Right cardiac atrium (tissue), 5 donors: ENCODE measurements at regions not wholly inside any gene's neighbourhood (a gene's known extent, or its start where the extent isn't known, plus 50 kb on each side); places are given as distances from the start of the nearest gene placed in this dataset.

Experiments used
- ATAC-seq, 2 donors: fragments of 200-7000 bp; cut with Tn5 transposase; one replicate each; pipeline versions ENCODE4 v1.8.0 to v1.9.1; 2020; ENCODE audit warnings: moderate library complexity in 2 of 2, mild to moderate bottlenecking in 1 of 2
- DNase-seq, 3 donors: peaks; one replicate each; pipeline ENCODE4 v3.0.0-alpha.2; 2020
- H3K27ac ChIP-seq: one replicate; pipeline ENCODE4 v1.5.1; 2013; ENCODE audit warnings: mild to moderate bottlenecking, low read length, control low read depth, moderate library complexity
- H3K27me3 ChIP-seq: one replicate; pipeline ENCODE4 v1.6.1; 2013; ENCODE audit not compliant: control insufficient read depth, insufficient read depth
- H3K4me1 ChIP-seq: one replicate; pipeline ENCODE4 v1.6.1; 2013; ENCODE audit warnings: low read length; ENCODE audit not compliant: control insufficient read depth, insufficient read depth
- H3K4me3 ChIP-seq: one replicate; pipeline ENCODE4 v1.5.1; 2013; ENCODE audit warnings: low read length, control low read depth
- H3K9me3 ChIP-seq: one replicate; pipeline ENCODE4 v1.6.1; 2013; ENCODE audit warnings: low read length; ENCODE audit not compliant: control insufficient read depth
- WGBS: extraction: QIAGEN DNeasy Blood & Tissue Kit; methylation state at CpG from one replicate; pipeline ENCODE4 v1.1.7; 2013; 5-methylcytosine and 5-hydroxymethylcytosine counted together
- intact Hi-C, 4 donors: fragments of 100-400 bp; cut with DNase I; formaldehyde crosslinking; loops; one replicate each; pipeline versions ENCODE4 v1.11.0 to v1.14.0; 2022 to 2023
- donor health status: healthy with polysubstance abuse.
- donor health status: DM: no; HTN: yes; CAD: no.
- donor health status: DM: no; HTN: no; CAD: no.
- donor health status: DM: no; HTN: yes; CAD: no; lungs with severe emphysema.
- donor health status: DM: yes; HTN: yes; CAD: no.

GRCh38 chrX:139078342-139078741, 366.8 kb upstream of the FGF13 start:
- Histone ChIP-seq H3K27ac (no peak overlapping the region), H3K4me3 (no peak overlapping the region), H3K27me3 (no peaks in the 10 kb centered on the region), H3K4me1 (no peaks in the 10 kb centered on the region), H3K9me3 (no peaks in the 10 kb centered on the region)
- DNase-seq, result no peak
- intact Hi-C loops, result no loop called here
- WGBS, result 34% methylated on average over 1 of the region's 1 CpG
- ATAC-seq, result no peak

- intact Hi-C loops, result no loop called here
- DNase-seq (no peak), ATAC-seq (no peak)
- H3K4me1 ChIP-seq, result no peaks in the 10 kb centered on the region
- no peak overlapping the region for H3K4me3 ChIP-seq
- no peaks in the 10 kb centered on the region for H3K27me3 ChIP-seq
- WGBS, result 73% methylated on average over 5 of the region's 5 CpGs
- no peak overlapping the region for H3K27ac ChIP-seq
- no peaks in the 10 kb centered on the region for H3K9me3 ChIP-seq
These were observed 366.0 kb upstream of the FGF13 start for GRCh38 chrX:139077281-139078250.

GRCh38 chrX:139063364-139063763, 351.8 kb upstream of the FGF13 start:
- no peak overlapping the region for H3K27ac ChIP-seq
- no peaks in the 10 kb centered on the region for H3K9me3 ChIP-seq
- no peaks in the 10 kb centered on the region for H3K4me1 ChIP-seq
- WGBS, result 63% methylated on average over 2 of the region's 2 CpGs
- DNase-seq, result no peak
- H3K27me3 ChIP-seq, result no peaks in the 10 kb centered on the region
- no peak overlapping the region for H3K4me3 ChIP-seq
- no peak for ATAC-seq
- intact Hi-C loops, result no loop called here

- 63% methylated on average over 4 of the region's 4 CpGs for WGBS
- no peaks in the 10 kb centered on the region for H3K4me1 ChIP-seq
- H3K4me3 ChIP-seq, result no peak overlapping the region
- H3K9me3 ChIP-seq, result no peaks in the 10 kb centered on the region
- ATAC-seq, result no peak
- intact Hi-C loops, result no loop called here
- no peak for DNase-seq
- no peaks in the 10 kb centered on the region for H3K27me3 ChIP-seq
- H3K27ac ChIP-seq, result no peak overlapping the region
These were observed 347.4 kb upstream of the FGF13 start for GRCh38 chrX:139058831-139059495.

GRCh38 chrX:139052461-139052860, 340.9 kb upstream of the FGF13 start:
- Histone ChIP-seq H3K4me3 (no peak overlapping the region), H3K27ac (no peak overlapping the region), H3K27me3 (no peaks in the 10 kb centered on the region), H3K9me3 (no peaks in the 10 kb centered on the region), H3K4me1 (no peaks in the 10 kb centered on the region)
- no peak for DNase-seq
- ATAC-seq, result no peak
- intact Hi-C loops, result no loop called here
- 81% methylated on average over 3 of the region's 3 CpGs for WGBS

GRCh38 chrX:139049465-139049864, 337.9 kb upstream of the FGF13 start:
- intact Hi-C loops, result no loop called here
- Histone ChIP-seq H3K27ac (no peak overlapping the region), H3K4me1 (no peaks in the 10 kb centered on the region), H3K9me3 (no peaks in the 10 kb centered on the region), H3K27me3 (no peaks in the 10 kb centered on the region), H3K4me3 (no peak overlapping the region)
- no peak for DNase-seq
- WGBS, result 88% methylated on average over 1 of the region's 1 CpG
- no peak for ATAC-seq

GRCh38 chrX:139044680-139045079, 333.2 kb upstream of the FGF13 start:
- H3K27me3 ChIP-seq, result no peaks in the 10 kb centered on the region
- no peak overlapping the region for H3K4me3 ChIP-seq
- no peaks in the 10 kb centered on the region for H3K4me1 ChIP-seq
- WGBS, result 77% methylated on average over 6 of the region's 6 CpGs
- H3K9me3 ChIP-seq, result no peaks in the 10 kb centered on the region
- intact Hi-C loops, result no loop called here
- DNase-seq (no peak), ATAC-seq (no peak)
- H3K27ac ChIP-seq, result no peak overlapping the region

- DNase-seq (no peak), ATAC-seq (no peak)
- no peaks in the 10 kb centered on the region for H3K4me1 ChIP-seq
- H3K9me3 ChIP-seq, result no peaks in the 10 kb centered on the region
- no peak overlapping the region for H3K4me3 ChIP-seq
- H3K27me3 ChIP-seq, result no peaks in the 10 kb centered on the region
- no peak overlapping the region for H3K27ac ChIP-seq
- intact Hi-C loops, result no loop called here
These were observed 327.5 kb upstream of the FGF13 start for GRCh38 chrX:139039041-139039440.

- ATAC-seq, result no peak
- H3K27ac ChIP-seq, result no peak overlapping the region
- intact Hi-C loops, result no loop called here
- no peaks in the 10 kb centered on the region for H3K27me3 ChIP-seq
- DNase-seq, result no peak
- H3K9me3 ChIP-seq, result no peaks in the 10 kb centered on the region
- 68% methylated on average over 1 of the region's 1 CpG for WGBS
- H3K4me3 ChIP-seq, result no peak overlapping the region
- no peaks in the 10 kb centered on the region for H3K4me1 ChIP-seq
These were observed 315.3 kb upstream of the FGF13 start for GRCh38 chrX:139026811-139027210.

GRCh38 chrX:139026406-139026805, 314.9 kb upstream of the FGF13 start:
- ATAC-seq (no peak), DNase-seq (no peak)
- intact Hi-C loops, result no loop called here
- Histone ChIP-seq H3K4me3 (no peak overlapping the region), H3K27me3 (no peaks in the 10 kb centered on the region), H3K4me1 (no peaks in the 10 kb centered on the region), H3K27ac (no peak overlapping the region), H3K9me3 (no peaks in the 10 kb centered on the region)
- 58% methylated on average over 2 of the region's 2 CpGs for WGBS

GRCh38 chrX:139025816-139026215, 314.3 kb upstream of the FGF13 start:
- no peak for ATAC-seq

More at GRCh38 chrX:139025816-139026215, 314.3 kb upstream of the FGF13 start:
- H3K4me1 ChIP-seq, result no peaks in the 10 kb centered on the region
- no peak overlapping the region for H3K27ac ChIP-seq
- intact Hi-C loops, result no loop called here
- H3K27me3 ChIP-seq, result no peaks in the 10 kb centered on the region
- no peak for DNase-seq
- H3K4me3 ChIP-seq, result no peak overlapping the region
- H3K9me3 ChIP-seq, result no peaks in the 10 kb centered on the region
